Stimulated activated CD4-positive, alpha-beta T cell treated with anti-CD3 and anti-CD28 coated beads, TNF-alpha, amount 100 ng/mL, for 48 hours (primary cell): ENCODE measurements at regions not wholly inside any gene's neighbourhood (a gene's known extent, or its start where the extent isn't known, plus 50 kb on each side); places are given as distances from the start of the nearest gene placed in this dataset.
"Not testable (repeated sequence)": the region's sequence is repeated elsewhere in the genome, so short reads cannot be mapped to it uniquely, and the experiment has no call there.

ENCODE experiments used
- DNase-seq, 3 donors: peaks; one replicate each; pipeline ENCODE4 v3.0.0-alpha.2; 2020; ENCODE audit warnings: low read depth in 3 of 3

DNA sequence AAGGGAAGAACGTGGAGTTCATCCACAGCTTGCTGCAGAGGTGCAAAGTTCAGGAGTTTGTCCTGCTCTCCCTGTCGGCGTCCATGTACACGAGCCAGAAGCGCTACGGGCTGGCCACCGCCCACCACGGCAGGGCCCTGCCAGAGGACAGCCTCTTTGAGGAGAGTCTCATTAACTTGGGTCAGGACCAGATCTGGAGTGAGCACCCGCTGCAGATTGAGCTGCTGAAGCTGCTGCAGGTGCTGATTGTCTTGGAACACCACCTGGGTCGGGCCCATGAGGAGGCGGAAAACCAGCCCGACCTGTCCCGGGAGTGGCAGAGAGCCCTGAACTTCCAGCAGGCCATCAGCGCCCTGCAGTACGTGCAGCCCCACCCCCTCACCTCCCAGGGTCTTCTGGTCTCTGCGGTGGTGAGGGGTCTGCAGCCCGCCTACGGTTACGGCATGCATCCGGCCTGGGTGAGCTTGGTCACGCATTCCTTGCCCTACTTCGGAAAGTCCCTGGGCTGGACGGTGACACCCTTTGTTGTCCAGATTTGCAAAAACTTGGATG lies 73.8 kb upstream of the MORC3 start:
- no peak for DNase-seq

DNA sequence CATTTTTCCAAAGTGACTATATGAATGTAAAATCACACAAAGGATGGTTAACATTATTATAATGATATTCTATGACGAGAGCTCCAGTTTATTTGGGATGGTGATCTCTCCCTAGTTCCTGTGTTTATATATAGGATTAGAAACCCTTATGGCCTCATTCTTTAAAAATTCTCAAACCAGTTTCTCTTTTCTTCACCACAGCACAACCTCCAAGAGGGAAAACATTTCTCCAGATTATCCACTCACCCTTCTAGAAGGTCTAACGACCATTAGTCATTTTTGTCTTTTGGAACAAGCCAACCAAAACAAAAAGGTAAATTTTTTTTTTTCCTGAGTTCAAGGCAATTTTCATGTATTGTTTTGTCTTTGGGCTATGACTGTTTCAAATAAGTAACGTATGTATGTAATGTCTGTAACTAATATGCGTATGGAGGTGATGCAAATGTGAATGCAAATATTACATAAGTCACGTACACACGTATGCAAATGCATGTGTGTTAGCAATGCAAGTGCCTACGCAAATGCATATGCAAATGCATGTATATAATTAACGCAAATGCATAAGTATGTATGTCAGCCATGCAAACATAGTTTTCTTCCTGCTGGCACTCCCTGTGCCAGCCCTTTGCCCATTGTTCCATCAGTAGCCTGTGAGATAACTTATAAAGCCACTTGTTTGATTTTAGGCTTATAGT lies 72.5 kb upstream of the MORC3 start:
- DNase-seq = no peak

DNA sequence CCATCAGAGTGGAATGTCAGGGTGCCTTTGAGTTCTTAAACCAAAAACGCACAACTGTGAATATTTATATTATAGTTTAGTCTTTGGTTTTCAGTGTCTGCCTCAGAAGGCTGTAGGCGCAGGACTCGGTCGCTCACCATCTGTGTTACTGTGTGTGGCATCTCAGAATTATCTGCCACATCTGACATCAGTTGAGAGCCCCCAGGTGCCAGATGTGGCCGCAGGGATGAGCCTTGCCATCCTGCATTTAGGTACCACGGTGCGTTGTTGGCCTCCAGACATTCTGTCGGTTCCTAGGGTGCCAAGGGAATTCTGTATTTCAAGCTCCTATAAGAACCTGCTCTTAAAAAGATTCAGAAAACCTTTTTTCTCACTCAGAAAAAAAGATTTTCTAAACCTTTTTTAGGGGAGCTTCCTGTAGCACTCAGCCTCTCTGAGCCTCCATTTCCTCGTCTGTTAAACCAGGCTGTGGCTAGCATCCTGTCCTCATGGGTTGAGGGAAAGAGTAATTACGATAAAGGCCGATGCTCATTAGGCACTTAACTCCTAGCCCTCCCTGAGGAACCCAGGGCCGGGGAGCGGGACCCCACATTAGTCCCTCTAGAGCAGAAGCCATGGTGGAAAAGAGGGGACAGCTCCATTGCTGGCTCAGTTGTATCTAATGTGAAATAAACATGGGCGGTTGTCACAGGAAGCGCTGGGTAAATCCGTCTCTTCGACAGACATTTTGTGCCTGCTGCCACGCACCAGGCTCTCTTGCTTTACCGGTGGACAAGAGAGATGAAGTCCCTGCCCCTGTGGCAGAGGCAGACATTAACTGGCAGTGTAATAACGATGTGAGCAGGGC lies 70.2 kb upstream of the MORC3 start:
- DNase-seq = no peak

DNA sequence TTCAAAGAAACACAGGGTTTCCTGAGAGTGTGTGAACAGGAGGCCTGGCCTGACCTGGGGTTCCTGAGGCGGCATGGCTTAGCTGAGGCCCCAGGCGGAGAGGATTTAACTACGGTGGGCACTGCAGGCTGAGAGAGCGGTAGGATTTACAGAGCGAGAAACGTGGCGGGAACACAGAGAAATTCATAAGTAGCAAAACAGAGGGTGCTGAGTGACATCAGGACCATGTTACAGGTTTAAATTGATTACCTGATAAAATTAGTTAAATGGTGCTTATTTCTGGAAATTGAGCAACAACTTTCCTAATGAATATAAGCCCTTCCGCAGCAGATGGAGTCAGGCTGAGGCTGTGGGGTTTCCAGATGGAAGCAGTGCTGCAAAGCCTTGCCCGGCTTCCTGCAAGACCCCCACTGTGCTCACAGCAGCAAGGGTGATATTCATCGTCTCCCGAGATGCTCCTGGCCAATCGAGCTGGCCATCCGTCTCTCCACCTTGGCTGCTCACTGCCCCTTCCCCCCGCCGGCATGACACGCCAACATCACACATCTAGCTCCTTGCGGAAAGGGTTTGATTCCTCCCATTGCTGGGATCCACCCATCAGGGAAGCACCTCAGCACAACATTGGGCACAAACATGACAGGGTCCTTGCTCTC lies 69.4 kb upstream of the MORC3 start:
- DNase-seq = no peak

DNA sequence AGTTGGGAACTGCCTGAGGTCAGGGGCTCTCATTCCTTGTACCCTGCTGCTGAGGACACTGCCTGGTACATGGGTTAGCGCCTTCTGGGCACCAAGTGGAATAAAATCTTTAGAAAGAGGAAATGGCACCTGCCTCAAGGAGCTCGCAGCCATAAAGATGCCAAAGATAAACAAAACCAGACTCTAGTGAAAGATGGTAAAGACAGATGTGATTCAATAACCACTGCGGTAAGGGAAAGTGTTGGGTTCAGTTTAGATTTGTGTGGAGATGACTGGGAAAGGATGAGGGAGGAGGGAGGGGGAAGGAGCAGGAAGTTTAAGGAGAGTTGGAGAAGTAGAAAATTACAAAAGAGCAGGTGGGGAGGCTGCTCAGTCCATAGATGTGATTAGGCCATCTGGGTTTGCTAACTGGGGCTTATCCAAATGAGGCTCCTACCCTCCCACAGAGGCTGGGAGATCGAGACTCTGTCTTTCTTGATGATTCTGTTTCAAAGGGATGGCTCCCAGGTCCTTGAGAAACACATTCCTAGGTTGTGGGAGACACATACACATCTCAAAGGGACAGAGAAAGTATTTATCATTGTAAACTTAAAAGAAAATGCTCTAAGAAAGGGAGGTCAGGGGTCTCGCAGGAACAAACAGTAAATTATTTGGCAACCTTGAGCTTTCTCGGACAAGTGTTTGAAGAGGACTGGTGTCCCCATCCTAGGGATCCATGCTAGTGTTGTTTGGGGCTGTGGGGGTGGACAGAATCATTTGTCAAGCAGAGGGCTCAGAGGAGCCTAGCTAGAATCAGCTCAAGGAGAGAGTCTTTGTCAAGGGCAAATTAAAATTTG lies 65.7 kb upstream of the MORC3 start:
- no peak for DNase-seq

DNA sequence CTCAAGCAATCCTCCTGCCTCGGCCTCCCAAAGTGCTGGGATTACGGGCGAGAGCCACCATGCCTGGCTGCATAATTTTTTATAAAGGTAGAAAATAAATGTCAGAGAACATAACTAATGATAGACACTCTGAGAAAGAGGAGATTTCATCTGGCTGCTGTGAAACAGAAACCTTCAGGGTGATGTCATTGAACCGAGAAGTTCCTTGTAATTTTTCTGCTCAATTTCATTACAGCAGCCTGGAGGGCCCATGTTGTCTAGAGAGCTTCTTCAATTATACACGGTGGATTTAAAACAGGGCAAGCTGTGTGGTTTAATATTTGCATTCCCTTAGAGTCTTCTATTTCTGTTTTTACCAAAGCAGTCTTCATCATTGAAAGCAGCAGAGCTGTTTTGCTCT lies 64.3 kb upstream of the MORC3 start:
- no peak for DNase-seq

DNA sequence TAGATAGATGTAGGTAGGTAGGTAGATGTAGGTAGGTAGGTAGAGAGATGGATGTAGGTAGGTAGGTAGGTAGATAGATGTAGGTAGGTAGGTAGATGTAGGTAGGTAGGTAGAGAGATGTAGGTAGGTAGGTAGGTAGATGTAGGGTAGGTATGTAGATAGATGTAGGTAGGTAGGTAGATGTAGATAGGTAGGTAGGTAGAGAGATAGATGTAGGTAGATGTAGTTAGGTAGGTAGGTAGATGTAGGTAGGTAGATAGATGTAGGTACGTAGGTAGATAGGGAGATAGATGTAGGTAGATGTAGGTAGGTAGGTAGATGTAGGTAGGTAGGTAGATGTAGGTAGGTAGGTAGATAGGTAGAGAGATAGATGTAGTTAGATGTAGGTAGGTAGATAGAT lies 62.3 kb upstream of the MORC3 start:
- no peak for DNase-seq

DNA sequence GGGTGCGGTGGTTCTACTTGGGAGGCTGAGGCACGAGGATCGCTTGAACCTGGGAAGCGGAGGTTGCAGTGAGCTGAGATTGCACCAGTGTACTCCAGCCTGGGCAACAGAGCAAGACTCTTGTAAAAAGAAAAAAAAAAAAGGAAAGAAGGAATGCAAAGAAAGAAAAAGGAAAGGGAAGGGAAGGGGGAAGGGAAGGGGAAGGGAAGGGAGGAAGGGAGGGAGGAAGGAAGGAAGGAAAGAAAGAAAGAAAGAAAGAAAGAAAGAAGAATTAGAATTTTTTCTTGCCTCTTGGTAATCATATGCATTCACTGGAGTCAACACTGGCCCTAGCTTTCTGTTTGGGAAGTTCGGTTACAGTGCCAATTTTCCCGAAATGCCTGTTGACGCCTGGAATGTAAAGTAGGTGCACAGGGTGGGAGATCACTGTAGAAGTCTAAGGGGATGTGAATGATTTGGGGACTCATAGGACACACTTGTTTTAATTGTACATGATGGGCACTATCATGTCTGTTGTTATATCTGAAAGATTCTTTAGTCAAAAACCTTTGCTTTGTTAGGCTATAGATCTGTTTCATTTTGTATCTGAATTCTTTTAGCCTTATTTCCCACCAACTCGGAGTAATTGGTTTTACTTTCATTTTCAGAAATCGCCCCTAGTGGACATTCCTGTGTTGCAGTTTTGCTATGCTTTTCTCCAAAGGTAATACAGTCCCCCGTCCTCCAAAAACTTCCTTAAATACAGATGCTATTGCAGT lies 59.8 kb upstream of the MORC3 start:
- peak in 1 of 3 donors; percentile 10 for DNase-seq

DNA sequence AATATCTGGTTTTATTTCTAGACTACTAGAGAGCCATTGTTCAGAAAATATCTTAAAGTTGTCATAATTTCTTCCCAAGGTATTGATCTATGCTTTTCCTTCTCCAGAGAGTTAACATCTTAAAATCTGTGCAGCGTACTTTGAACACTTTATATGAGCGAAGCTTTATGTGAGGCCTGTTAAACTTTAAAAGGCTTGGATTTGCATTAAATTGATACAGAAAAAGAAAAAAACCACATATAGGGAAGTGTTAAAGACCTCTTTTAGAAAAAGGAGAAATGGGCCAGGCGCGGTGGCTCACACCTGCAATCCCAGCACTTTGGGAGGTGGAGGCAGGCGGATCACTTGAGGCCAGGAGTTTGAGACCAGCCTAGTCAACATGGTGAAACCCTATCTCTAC lies 59.2 kb upstream of the MORC3 start:
- no peak for DNase-seq

DNA sequence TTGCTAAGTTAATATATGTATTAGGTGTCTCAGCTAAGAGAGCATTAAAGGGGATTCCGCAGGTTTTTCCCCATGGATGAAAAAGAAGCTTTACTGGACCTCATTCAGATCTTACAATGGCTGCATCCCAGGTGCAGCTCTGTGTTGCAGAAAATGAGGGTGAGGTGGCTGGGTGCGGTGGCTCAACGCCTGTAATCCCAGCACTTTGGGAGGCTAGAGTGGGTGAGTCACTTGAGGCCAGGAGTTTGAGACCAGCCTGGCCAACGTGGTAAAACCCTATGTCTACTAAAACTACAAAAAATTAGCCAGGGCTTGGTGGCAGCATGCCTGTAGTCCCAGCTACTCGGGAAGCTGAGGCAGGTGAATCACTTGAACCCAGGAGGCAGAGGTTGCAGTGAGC lies 58.5 kb upstream of the MORC3 start:
- DNase-seq = no peak

DNA sequence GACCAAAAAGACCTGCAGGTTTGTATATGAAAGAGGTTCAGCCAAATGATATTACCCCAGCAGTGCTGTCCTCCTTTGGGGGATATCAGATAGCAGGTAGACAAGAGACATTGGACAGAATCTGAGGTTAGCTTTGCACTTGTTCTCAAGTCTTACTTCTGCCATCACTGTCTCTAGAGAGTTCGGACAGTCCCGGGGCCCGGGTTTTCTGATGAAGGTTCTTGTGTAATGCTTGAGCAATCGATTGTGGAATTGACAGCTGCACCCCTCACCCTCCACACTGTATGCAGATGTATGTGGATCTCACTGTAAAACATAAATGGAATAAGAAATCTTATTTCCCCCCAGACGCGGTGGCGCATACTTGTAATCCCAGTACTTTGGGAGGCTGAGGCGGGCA lies 56.2 kb upstream of the MORC3 start:
- DNase-seq = no peak

DNA sequence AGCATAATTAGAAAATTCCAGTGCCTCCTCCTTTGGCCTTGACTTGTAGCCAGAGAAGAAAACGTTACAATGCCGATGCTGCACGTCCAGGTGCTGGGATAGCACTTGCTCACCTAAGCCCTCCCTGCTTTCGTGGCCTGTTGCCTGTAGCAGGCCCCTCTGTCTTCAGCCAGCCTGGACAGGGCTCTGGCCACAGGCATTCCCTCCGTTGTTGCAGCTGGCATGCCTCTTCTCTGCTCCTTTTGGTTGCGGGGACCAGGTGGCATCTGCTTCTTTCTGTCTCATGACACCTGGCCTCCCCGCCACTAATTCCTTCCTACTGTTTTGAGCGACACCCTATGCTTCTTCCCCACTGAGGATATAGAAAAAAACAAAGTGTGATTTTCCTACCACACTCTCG lies 54.6 kb upstream of the MORC3 start:
- no peak for DNase-seq

DNA sequence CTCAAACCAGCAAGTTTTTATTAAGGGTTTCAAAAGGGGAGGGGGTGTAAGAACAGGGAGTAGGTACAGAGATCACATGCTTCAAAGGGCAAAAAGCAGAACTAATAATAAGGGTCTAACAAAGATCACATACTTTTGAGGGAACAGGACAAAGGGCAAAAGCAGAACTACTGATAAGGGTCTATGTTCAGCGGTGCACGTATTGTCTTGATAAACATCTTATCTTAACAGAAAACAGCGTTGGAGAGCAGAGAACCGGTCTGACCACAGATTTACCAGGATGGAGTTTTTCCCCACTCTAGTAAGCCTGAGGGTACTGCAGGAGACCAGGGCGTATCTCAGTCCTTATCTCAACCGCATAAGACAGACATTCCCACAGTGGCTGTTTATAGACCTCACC lies 52.2 kb upstream of the MORC3 start:
- DNase-seq = not testable (repeated sequence)

DNA sequence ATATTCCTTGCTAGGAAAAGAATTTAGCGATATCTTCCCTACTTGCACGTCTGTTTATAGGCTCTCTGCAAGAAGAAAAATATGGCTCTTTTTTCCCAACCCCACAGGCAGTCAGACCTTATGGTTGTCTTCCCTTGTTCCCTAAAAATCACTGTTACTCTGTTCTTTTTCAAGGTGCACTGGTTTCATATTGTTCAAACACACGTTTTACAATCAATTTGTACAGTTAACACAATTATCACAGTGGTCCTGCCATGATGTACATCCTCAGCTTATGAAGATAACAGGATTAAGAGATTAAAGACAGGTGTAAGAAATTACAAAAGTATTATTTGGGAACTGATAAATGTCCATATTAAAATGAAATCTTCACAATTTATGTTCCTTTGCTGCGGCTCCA lies 51.7 kb upstream of the MORC3 start:
- not testable (repeated sequence) for DNase-seq
